Spleen (tissue), 11 donors: ENCODE measurements at regions not wholly inside any gene's neighbourhood (a gene's known extent, or its start where the extent isn't known, plus 50 kb on each side); places are given as distances from the start of the nearest gene placed in this dataset.

Source experiments
- DNase-seq: peaks from one replicate; pipeline ENCODE4 v3.0.0-alpha.2; 2020
- H3K27ac ChIP-seq, 8 donors: fragments of 200-600 bp; sonication (generic) in 7 of 8; 1 replicate in 4 of 8; 2 replicates in 4 of 8; pipeline versions ENCODE4 v1.5.0 to v1.8.0; 2016 to 2021; ENCODE audit warnings: inconsistent platforms in 4 of 8, mild to moderate bottlenecking in 4 of 8, moderate library complexity in 1 of 8
- H3K27me3 ChIP-seq, 7 donors: fragments of 200-600 bp; sonication (generic) in 6 of 7; replicated peaks in 1 of 7; 1 replicate in 4 of 7; 2 replicates in 3 of 7; pipeline versions ENCODE4 v1.5.0 to v1.8.0; 2016 to 2021; ENCODE audit warnings: inconsistent platforms in 3 of 7, mild to moderate bottlenecking in 1 of 7
- H3K36me3 ChIP-seq, 6 donors: fragments of 200-600 bp; sonication (generic) in 5 of 6; 1 replicate in 4 of 6; 2 replicates in 2 of 6; pipeline versions ENCODE4 v1.5.0 to v1.8.0; 2016 to 2021; ENCODE audit warnings: inconsistent platforms in 2 of 6
- H3K4me1 ChIP-seq, 6 donors: fragments of 200-600 bp; sonication (generic) in 5 of 6; 1 replicate in 3 of 6; 2 replicates in 3 of 6; pipeline versions ENCODE4 v1.5.0 to v1.8.0; 2016 to 2021; ENCODE audit warnings: inconsistent platforms in 3 of 6
- H3K4me3 ChIP-seq, 8 donors: fragments of 200-600 bp; sonication (generic) in 7 of 8; 1 replicate in 4 of 8; 2 replicates in 4 of 8; pipeline versions ENCODE4 v1.5.0 to v1.8.0; 2016 to 2021; ENCODE audit warnings: inconsistent platforms in 4 of 8, mild to moderate bottlenecking in 4 of 8, moderate library complexity in 2 of 8
- H3K9me3 ChIP-seq, 8 donors: fragments of 200-600 bp; sonication (generic) in 7 of 8; 1 replicate in 4 of 8; 2 replicates in 4 of 8; pipeline versions ENCODE4 v1.5.0 to v1.8.0; 2016 to 2021; ENCODE audit warnings: inconsistent platforms in 4 of 8
- POLR2A ChIP-seq, 3 donors: fragments of 450-650 bp; IDR thresholded peaks; one replicate each; pipeline ENCODE4 v1.5.1; 2017; ENCODE audit warnings: antibody characterized with exemption in 3 of 3, mild to moderate bottlenecking in 1 of 3
- POLR2AphosphoS5 ChIP-seq, 3 donors: sonication (generic); formaldehyde crosslinking; IDR thresholded peaks; one replicate each; pipeline ENCODE4 v1.5.1; 2017; ENCODE audit warnings: antibody characterized with exemption in 3 of 3
- WGBS, 5 donors: extraction: QIAGEN DNeasy Blood & Tissue Kit in 3 of 5; methylation state at CpG; one replicate each; pipeline versions ENCODE4 v1.1.5 to v1.1.7; 2013 to 2018; 5-methylcytosine and 5-hydroxymethylcytosine counted together
- intact Hi-C: fragments of 100-400 bp; cut with DNase I; formaldehyde crosslinking; loops from one replicate; pipeline ENCODE4 v1.15.0; 2023; ENCODE audit warnings: low total_unique reads
- TF ChIP-seq, protein P1 (sequence below), 11 experiments: fragments of 200-600 bp in 7 of 11; fragments of 450-650 bp in 4 of 11; sonication (generic) in 4 of 11; IDR thresholded peaks in 8 of 11; conservative IDR thresholded peaks in 3 of 11; 1 replicate in 7 of 11; 2 replicates in 4 of 11; pipeline versions ENCODE4 v1.4.0 to v1.8.0; 2016 to 2021; ENCODE audit warnings: antibody characterized with exemption in 11 of 11, inconsistent platforms in 4 of 11, mild to moderate bottlenecking in 1 of 11
- donor health status: healthy with polysubstance abuse.
- donor health status: DM: no; HTN: no; CAD: no; lungs with moderate emphysema.
- donor health status: DM: no; HTN: no; CAD: no.
- donor health status: Bipolar disorder and iron deficiency.
- donor health status: healthy.
- donor health status: DM: no; HTN: no; CAD: no.
- donor health status: DM: yes; HTN: yes; CAD: no.

- Histone ChIP-seq H3K4me3 (no peak overlapping the region), H3K27me3 (peaks cover 0 to 3% (median 0%) of the 10 kb centered on the region in 7 donors), H3K27ac (peak overlapping the region in 1 of 8 donors; percentile 7), H3K9me3 (no peaks in the 10 kb centered on the region), H3K4me1 (peaks cover 0 to 40% (median 17%) of the 10 kb centered on the region in 6 donors), H3K36me3 (no peaks in the 10 kb centered on the region)
- WGBS, 5 donors: 85 to 88% (median 87%) methylated on average over 9 of the region's 9 CpGs
- no peak for DNase-seq
- intact Hi-C loops: no loop called here
- no peak for TF ChIP-seq POLR2A (IDR thresholded peaks at IDR 0.05)
- TF ChIP-seq POLR2AphosphoS5 (IDR thresholded peaks at IDR 0.05): no peak
- TF ChIP-seq, protein P1, sequence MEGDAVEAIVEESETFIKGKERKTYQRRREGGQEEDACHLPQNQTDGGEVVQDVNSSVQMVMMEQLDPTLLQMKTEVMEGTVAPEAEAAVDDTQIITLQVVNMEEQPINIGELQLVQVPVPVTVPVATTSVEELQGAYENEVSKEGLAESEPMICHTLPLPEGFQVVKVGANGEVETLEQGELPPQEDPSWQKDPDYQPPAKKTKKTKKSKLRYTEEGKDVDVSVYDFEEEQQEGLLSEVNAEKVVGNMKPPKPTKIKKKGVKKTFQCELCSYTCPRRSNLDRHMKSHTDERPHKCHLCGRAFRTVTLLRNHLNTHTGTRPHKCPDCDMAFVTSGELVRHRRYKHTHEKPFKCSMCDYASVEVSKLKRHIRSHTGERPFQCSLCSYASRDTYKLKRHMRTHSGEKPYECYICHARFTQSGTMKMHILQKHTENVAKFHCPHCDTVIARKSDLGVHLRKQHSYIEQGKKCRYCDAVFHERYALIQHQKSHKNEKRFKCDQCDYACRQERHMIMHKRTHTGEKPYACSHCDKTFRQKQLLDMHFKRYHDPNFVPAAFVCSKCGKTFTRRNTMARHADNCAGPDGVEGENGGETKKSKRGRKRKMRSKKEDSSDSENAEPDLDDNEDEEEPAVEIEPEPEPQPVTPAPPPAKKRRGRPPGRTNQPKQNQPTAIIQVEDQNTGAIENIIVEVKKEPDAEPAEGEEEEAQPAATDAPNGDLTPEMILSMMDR (IDR thresholded peaks at IDR 0.05 in 8 of 11, conservative IDR thresholded peaks at IDR 0.05 in 3 of 11): no peak
Observed at GRCh38 chr20:50404419-50405234, 105.6 kb upstream of the PTPN1 start.

- Histone ChIP-seq H3K4me1 (peaks cover 0 to 38% (median 11%) of the 10 kb centered on the region in 6 donors), H3K27me3 (peaks cover 0 to 3% (median 0%) of the 10 kb centered on the region in 7 donors), H3K4me3 (no peak overlapping the region), H3K9me3 (peaks cover 0 to 4% (median 0%) of the 10 kb centered on the region in 8 donors), H3K27ac (peak overlapping the region in 1 of 8 donors; percentile 11), H3K36me3 (no peaks in the 10 kb centered on the region)
- TF ChIP-seq, protein P1 (IDR thresholded peaks at IDR 0.05 in 8 of 11, conservative IDR thresholded peaks at IDR 0.05 in 3 of 11): no peak
- no peak for TF ChIP-seq POLR2AphosphoS5 (IDR thresholded peaks at IDR 0.05)
- TF ChIP-seq POLR2A (IDR thresholded peaks at IDR 0.05): no peak
- DNase-seq: no peak
- WGBS, 5 donors: 72 to 85% (median 83%) methylated on average over 10 of the region's 10 CpGs
- intact Hi-C loops: no loop called here
Observed at GRCh38 chr20:50405235-50405914, 104.8 kb upstream of the PTPN1 start.

GRCh38 chr20:50405915-50406609 lies 104.1 kb upstream of the PTPN1 start:
- Histone ChIP-seq H3K27ac (no peak overlapping the region), H3K36me3 (no peaks in the 10 kb centered on the region), H3K4me1 (peaks cover 0 to 31% (median 5%) of the 10 kb centered on the region in 6 donors), H3K9me3 (peaks cover 0 to 8% (median 0%) of the 10 kb centered on the region in 8 donors), H3K27me3 (peaks cover 0 to 3% (median 0%) of the 10 kb centered on the region in 7 donors), H3K4me3 (no peak overlapping the region)
- intact Hi-C loops: no loop called here
- TF ChIP-seq, protein P1 (IDR thresholded peaks at IDR 0.05 in 8 of 11, conservative IDR thresholded peaks at IDR 0.05 in 3 of 11): no peak
- no peak for TF ChIP-seq POLR2AphosphoS5 (IDR thresholded peaks at IDR 0.05)
- TF ChIP-seq POLR2A (IDR thresholded peaks at IDR 0.05): no peak
- DNase-seq: no peak
- WGBS, 5 donors: 85 to 95% (median 90%) methylated on average over 6 of the region's 6 CpGs
